ENCODE measurements at regions not wholly inside any gene's neighbourhood (a gene's known extent, or its start where the extent isn't known, plus 50 kb on each side); places are given as distances from the start of the nearest gene placed in this dataset.
"Not testable (repeated sequence)": the region's sequence is repeated elsewhere in the genome, so short reads cannot be mapped to it uniquely, and the experiment has no call there.

- FAIRE-seq: no peak
Observed at GRCh38 chr6:50520326-50521266, 192.7 kb upstream of the TFAP2D start.

- FAIRE-seq: no peak
Observed at GRCh38 chr6:50524341-50524740, 189.0 kb upstream of the TFAP2D start.

DNA sequence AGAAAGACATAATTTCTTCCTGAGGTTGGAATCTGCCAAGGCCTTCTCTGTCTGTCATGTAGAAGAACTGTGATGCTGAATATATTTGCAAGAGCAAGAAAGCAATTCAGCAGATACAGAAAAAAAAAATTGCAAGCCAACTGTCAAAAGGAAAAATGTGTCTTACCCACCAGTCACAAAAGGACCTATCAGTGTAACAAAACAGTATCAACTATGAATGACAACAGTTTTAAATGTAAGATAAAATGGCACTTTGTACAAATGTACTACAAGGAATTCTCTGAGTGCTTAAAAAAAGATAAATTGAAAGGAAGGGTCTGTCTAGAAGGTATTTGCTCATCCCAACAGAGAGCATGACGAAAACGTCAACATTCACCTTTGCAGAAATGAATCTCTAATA lies 185.3 kb upstream of the TFAP2D start:
- no peak for FAIRE-seq

GRCh38 chr6:50539447-50539846 lies 173.9 kb upstream of the TFAP2D start:
- FAIRE-seq: no peak

DNA sequence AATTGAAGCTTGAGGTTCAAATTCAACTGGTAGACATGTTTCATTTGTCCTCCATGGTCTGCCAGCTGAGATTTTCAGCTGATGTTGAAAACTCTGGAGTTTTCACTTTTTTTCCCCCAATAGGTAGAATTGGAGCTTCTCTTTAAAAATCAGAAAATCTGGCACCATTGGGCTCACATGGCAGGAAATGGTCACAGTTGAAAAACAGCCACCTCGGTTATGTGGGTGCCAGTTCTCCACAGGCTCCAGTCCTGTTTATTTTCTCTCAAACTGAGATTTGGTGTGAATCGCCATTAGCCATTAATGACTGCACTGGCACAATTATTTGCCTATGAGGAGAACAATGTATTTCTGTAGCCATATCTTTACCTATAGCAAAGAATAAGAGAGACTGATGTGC lies 171.4 kb upstream of the TFAP2D start:
- no peak for FAIRE-seq

DNA sequence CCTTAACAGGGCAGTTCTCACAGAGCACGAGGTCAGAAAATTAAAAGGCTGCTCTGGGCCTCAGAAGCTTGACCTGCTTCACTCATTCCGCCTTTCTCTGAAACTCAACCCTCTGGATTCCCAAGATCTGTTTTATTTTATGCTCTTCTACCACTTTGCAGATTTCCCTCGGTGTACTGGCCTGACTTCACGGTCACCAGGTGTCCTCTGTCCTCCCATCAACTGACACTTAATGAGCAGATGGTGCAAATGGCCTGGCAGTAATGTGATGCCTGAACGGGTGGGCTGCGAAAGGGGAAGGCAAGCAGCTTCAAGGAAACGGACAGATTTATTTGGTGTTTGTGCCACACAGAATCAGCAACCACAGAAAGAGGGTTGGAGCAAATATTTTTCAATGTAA lies 169.7 kb upstream of the TFAP2D start:
- no peak for FAIRE-seq

- FAIRE-seq: no peak
Observed at GRCh38 chr6:50549026-50549425, 164.3 kb upstream of the TFAP2D start.

GRCh38 chr6:50549475-50549874 lies 163.9 kb upstream of the TFAP2D start:
- FAIRE-seq: no peak

- no peak for FAIRE-seq
Observed at GRCh38 chr6:50555982-50556381, 157.3 kb upstream of the TFAP2D start.

- FAIRE-seq: no peak
Observed at GRCh38 chr6:50565004-50565403, 148.3 kb upstream of the TFAP2D start.

DNA sequence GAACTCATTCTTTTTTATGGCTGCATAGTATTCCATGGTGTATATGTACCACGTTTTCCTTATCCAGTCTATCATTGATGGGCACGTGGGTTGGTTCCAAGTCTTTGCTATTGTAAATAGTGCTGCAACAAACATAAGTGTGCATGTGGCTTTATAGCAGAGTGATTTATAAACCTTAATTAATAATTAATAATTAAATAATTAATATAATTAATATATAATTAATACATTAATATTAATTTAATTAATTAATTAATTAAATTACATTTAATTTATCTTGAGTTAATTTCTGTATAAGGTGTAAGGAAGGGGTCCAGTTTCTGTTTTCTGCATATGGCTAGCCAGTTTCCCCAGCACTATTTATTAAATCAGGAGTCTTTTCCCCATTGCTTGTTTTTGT lies 142.1 kb upstream of the TFAP2D start:
- not testable (repeated sequence) for FAIRE-seq

GRCh38 chr6:50585441-50586330 lies 127.6 kb upstream of the TFAP2D start:
- no peak for FAIRE-seq

GRCh38 chr6:50586331-50586675 lies 127.0 kb upstream of the TFAP2D start:
- no peak for FAIRE-seq

GRCh38 chr6:50589751-50590470 lies 123.4 kb upstream of the TFAP2D start:
- FAIRE-seq: no peak

- FAIRE-seq: no peak
Observed at GRCh38 chr6:50591135-50591534, 122.2 kb upstream of the TFAP2D start.

DNA sequence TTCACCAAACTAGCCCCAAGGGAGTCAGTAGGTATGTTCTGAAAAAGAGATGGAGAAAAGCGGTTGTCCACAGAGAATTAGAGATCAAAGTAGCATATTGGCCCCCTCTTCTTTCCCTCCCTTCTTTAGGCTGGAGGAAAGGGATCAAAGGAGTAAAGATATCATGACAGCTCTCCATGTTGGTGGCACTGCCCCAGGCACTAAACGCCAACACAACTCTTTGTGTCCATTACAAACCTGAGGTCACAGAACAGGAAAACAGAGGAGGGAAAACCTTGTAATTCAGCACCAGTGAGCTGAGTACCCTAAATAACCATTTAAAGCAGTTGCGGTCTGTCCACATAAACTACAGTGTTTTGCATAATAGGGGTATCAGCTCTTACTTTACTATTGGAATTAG lies 113.0 kb upstream of the TFAP2D start:
- no peak for FAIRE-seq

DNA sequence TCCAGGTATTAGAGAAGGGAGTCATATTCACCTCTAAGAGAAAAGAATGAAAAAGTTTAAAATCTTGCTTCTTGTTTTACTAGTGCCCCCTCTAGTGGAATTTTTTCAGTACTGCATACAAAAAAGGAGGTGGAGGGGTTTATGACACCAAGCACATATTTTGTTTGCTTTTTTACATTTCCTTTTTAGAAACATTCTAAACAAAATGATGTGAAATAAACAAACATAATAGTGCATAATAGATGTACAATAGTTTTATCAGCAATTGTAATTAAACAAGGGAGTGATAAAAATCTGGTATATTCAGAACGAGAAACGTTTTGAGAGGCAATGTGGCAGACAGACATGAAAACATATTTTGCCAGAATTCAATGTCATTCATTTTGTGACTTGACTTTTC lies 111.0 kb upstream of the TFAP2D start:
- peak; percentile 99 for FAIRE-seq

- FAIRE-seq: peak; percentile 13
Observed at GRCh38 chr6:50608421-50608820, 104.9 kb upstream of the TFAP2D start.

DNA sequence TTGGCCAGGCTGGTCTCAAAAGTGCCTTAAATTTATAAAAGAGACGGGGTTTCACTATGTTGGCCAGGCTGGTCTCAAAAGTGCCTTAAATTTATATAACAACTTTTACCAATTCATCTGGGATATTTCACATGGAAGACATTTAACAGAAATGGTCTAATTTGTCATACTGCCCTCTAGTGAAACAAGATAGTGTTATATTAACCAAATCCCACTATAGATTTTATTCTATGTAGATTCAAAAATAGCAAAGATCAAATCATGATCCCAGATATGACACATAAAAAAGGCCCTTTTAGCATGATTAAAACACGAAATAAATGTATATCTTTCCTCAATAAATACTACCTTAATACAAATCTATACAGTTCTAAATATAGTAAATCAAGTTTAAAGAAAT lies 102.8 kb upstream of the TFAP2D start:
- peak; percentile 5 for FAIRE-seq

GRCh38 chr6:50635429-50635828 lies 77.9 kb upstream of the TFAP2D start:
- no peak for FAIRE-seq

DNA sequence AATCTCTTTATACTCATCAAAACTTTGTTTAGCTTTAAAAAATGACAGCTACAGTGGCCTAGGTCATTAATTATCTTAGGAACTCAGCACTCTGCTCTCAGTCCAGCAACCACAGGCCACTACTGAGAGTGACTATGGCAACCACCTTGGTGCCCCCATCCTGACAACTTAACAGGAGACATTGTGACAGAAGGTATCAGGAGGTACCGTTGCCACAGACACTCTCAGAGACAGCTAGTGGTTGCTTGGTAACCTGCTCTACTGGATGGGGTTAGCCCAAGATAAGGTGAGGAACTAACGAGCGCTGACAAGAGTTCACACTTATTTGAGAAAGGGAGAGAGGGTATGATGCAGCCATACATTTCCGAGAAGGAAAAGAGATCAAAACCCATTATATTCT lies 76.1 kb upstream of the TFAP2D start:
- FAIRE-seq: peak; percentile 97

- FAIRE-seq: no peak
Observed at GRCh38 chr6:50649086-50649485, 64.2 kb upstream of the TFAP2D start.

GRCh38 chr6:50653253-50653652 lies 60.1 kb upstream of the TFAP2D start:
- FAIRE-seq: no peak
